GM23338 (cell line): ENCODE measurements at regions not wholly inside any gene's neighbourhood (a gene's known extent, or its start where the extent isn't known, plus 50 kb on each side); places are given as distances from the start of the nearest gene placed in this dataset.

Experiments
- ATAC-seq: fragments of 200-7000 bp; cut with Tn5 transposase; 3 replicates; pipeline ENCODE4 v1.9.1; 2020
- DNase-seq: peaks from one replicate; pipeline ENCODE4 v3.0.0-alpha.2; 2015; ENCODE audit warnings: low spot score
- H2AFZ ChIP-seq: fragments of 200-600 bp; sonication (generic); 2 replicates; pipeline ENCODE4 v1.8.0; 2016; ENCODE audit warnings: antibody characterized with exemption, mild to moderate bottlenecking, moderate library complexity
- H3F3A ChIP-seq: fragments of 200-600 bp; sonication (generic); replicated peaks from 2 replicates; pipeline ENCODE4 v1.8.0; 2017; ENCODE audit warnings: antibody characterized with exemption, mixed run types, low read depth
- H3K27ac ChIP-seq: fragments of 200-600 bp; sonication (generic); 2 replicates; pipeline ENCODE4 v1.6.1; 2016; ENCODE audit warnings: low read depth
- H3K27me3 ChIP-seq: fragments of 200-600 bp; sonication (generic); 2 replicates; pipeline ENCODE4 v1.8.0; 2016; ENCODE audit warnings: mild to moderate bottlenecking, mixed run types, moderate library complexity; ENCODE audit not compliant: insufficient read depth
- H3K36me3 ChIP-seq: fragments of 200-600 bp; sonication (generic); 2 replicates; pipeline ENCODE4 v1.8.0; 2016; ENCODE audit warnings: mild to moderate bottlenecking; ENCODE audit not compliant: insufficient read depth
- H3K4me1 ChIP-seq: fragments of 200-600 bp; sonication (generic); 2 replicates; pipeline ENCODE4 v1.8.0; 2016; ENCODE audit warnings: mild to moderate bottlenecking, moderate library complexity; ENCODE audit not compliant: insufficient read depth
- H3K4me2 ChIP-seq: fragments of 200-600 bp; sonication (generic); 2 replicates; pipeline ENCODE4 v1.7.1; 2017; ENCODE audit warnings: mixed run types
- H3K4me3 ChIP-seq: fragments of 200-600 bp; sonication (generic); 2 replicates; pipeline ENCODE4 v1.6.1; 2016; ENCODE audit warnings: mixed run types
- H3K79me2 ChIP-seq: fragments of 200-600 bp; sonication (generic); replicated peaks from 2 replicates; pipeline ENCODE4 v1.8.0; 2017; ENCODE audit warnings: mild to moderate bottlenecking; ENCODE audit not compliant: insufficient read depth
- H3K9me2 ChIP-seq: fragments of 200-600 bp; sonication (generic); 2 replicates; pipeline ENCODE4 v1.8.0; 2017; ENCODE audit not compliant: insufficient read depth
- H4K20me1 ChIP-seq: fragments of 200-600 bp; sonication (generic); replicated peaks from 2 replicates; pipeline ENCODE4 v1.8.0; 2017; ENCODE audit warnings: mild to moderate bottlenecking; ENCODE audit not compliant: insufficient read depth
- H3K27ac Mint-ChIP-seq: 2 replicates; pipeline ENCODE4 v1.8.0; 2020; ENCODE audit warnings: inconsistent platforms, mild to moderate bottlenecking, moderate library complexity, mixed read lengths
- H3K27me3 Mint-ChIP-seq: 3 replicates; pipeline ENCODE4 v1.8.0; 2022; ENCODE audit warnings: low read depth, mild to moderate bottlenecking, moderate library complexity, mixed read lengths, inconsistent platforms; ENCODE audit not compliant: insufficient read depth, poor library complexity
- H3K36me3 Mint-ChIP-seq: 3 replicates; pipeline ENCODE4 v1.8.0; 2021; ENCODE audit warnings: low read depth, mild to moderate bottlenecking, inconsistent platforms, moderate library complexity, mixed read lengths
- H3K4me1 Mint-ChIP-seq: 3 replicates; pipeline ENCODE4 v1.8.0; 2020; ENCODE audit warnings: mild to moderate bottlenecking, inconsistent platforms, mixed read lengths
- H3K4me3 Mint-ChIP-seq: 3 replicates; pipeline ENCODE4 v1.8.0; 2021; ENCODE audit warnings: moderate library complexity, mild to moderate bottlenecking, inconsistent platforms, mixed read lengths
- H3K9me3 Mint-ChIP-seq: 3 replicates; pipeline ENCODE4 v1.8.0; 2020; ENCODE audit warnings: moderate library complexity, mild to moderate bottlenecking, inconsistent platforms, mixed read lengths
- CREB1 ChIP-seq: fragments of 250-450 bp; sonication (Bioruptor Pico); IDR thresholded peaks from 2 replicates; pipeline ENCODE4 v1.5.0; 2020; ENCODE audit warnings: low read depth, mild to moderate bottlenecking, moderate library complexity
- ETS1 ChIP-seq: IDR thresholded peaks from 2 replicates; pipeline ENCODE4 v1.6.1; 2016; ENCODE audit warnings: antibody characterized with exemption
- EZH2 ChIP-seq: fragments of 200-600 bp; sonication (generic); IDR thresholded peaks from one replicate; pipeline ENCODE4 v1.8.0; 2017; ENCODE audit warnings: antibody characterized with exemption, mild to moderate bottlenecking, low read depth; ENCODE audit not compliant: unreplicated experiment
- JUNB ChIP-seq: IDR thresholded peaks from one replicate; pipeline ENCODE4 v1.6.1; 2016; ENCODE audit warnings: antibody characterized with exemption; ENCODE audit not compliant: unreplicated experiment
- NANOG ChIP-seq: IDR thresholded peaks from 2 replicates; pipeline ENCODE4 v1.6.1; 2016; ENCODE audit warnings: antibody characterized with exemption, borderline replicate concordance
- ZNF114 ChIP-seq: fragments of 250-450 bp; sonication (Bioruptor Pico); IDR thresholded peaks from 2 replicates; pipeline ENCODE4 v1.5.0; 2020; ENCODE audit warnings: mild to moderate bottlenecking, moderate library complexity
- ZNF331 ChIP-seq: fragments of 250-450 bp; sonication (Bioruptor Pico); IDR thresholded peaks from 2 replicates; pipeline ENCODE4 v1.5.0; 2020; ENCODE audit warnings: low read depth, mild to moderate bottlenecking, moderate library complexity
- TF ChIP-seq, protein P1 (sequence below), 2 experiments: fragments of 200-600 bp in 1 of 2; sonication (generic) in 1 of 2; conservative IDR thresholded peaks; 2 replicates each; pipeline versions ENCODE4 v1.5.1 to v1.6.1; 2016 to 2017; ENCODE audit warnings: antibody characterized with exemption in 2 of 2, low read depth in 2 of 2, mild to moderate bottlenecking in 2 of 2, moderate library complexity in 1 of 2
- TF ChIP-seq, protein P2 (sequence below): fragments of 250-450 bp; sonication (Bioruptor Pico); IDR thresholded peaks from 2 replicates; pipeline ENCODE4 v1.5.0; 2020; ENCODE audit warnings: mild to moderate bottlenecking, moderate library complexity

DNA sequence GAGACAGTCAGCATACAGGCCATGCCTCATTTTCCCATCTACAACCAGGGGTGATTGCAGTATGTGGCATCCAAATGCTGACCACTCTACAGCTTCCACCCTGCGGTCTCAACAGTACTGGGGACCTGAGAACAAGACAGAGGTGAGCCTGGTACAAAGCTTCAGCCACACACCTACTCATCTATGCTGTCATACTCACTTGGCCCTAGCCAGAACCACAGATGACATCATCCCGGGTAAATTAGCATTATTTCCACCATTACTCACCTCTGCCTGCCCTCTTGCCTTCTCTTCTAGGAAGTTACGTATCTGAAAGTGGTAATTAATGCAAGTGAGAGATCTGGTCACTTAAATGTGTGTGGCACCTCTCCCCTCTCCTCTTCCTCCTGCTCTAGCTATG lies 208.2 kb upstream of the ARL4C start:
- TF ChIP-seq ZNF114 (CRISPR knock-in tag) (no peak), EZH2 (no peak)
- H3K27me3 Mint-ChIP-seq: peaks cover 15% of the 10 kb centered on the region
- no peak for DNase-seq
- H3K79me2 ChIP-seq: no peaks in the 10 kb centered on the region
- no peak for ATAC-seq
- H3K4me1 Mint-ChIP-seq: peaks cover 25% of the 10 kb centered on the region
- peaks cover 11% of the 10 kb centered on the region for H3K27me3 ChIP-seq
- H3K9me2 ChIP-seq: no peaks in the 10 kb centered on the region
- no peaks in the 10 kb centered on the region; the same call in 2 of the 3 replicates for H3K36me3 Mint-ChIP-seq
- H3K4me1 ChIP-seq: peaks cover 28% of the 10 kb centered on the region
- no peak overlapping the region for H3K27ac ChIP-seq
- H3K4me3 ChIP-seq: no peak overlapping the region
- H3K9me3 Mint-ChIP-seq: peaks cover 3% of the 10 kb centered on the region
- no peaks in the 10 kb centered on the region for H3K36me3 ChIP-seq
- H3K4me3 Mint-ChIP-seq: no peak overlapping the region
- H3F3A ChIP-seq: no peaks in the 10 kb centered on the region
- no peaks in the 10 kb centered on the region for H4K20me1 ChIP-seq
- H3K27ac Mint-ChIP-seq: no peak overlapping the region
- H2AFZ ChIP-seq: peak overlapping the region; percentile 63; the same call in 1 of the 2 replicates
- H3K4me2 ChIP-seq: no peak overlapping the region

DNA sequence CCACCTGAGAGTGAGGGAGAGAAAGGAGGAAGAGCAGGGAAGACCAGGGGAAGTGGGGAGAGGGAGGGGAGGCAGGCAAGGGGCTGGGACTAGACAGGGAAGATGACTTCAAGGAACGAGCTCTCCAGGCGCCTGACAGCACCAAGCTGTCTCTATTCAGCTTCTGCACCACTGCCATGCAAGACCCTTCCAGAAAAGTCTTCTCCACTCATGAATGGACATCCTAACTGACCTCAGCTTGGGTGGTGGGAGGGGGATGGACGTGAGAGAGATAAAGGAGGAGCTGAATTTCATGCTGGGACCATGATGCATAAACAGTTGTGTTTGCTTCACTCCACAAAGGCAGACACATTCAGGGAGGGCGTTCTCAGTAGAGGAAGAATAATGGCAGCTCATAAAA lies 206.4 kb upstream of the ARL4C start:
- Histone ChIP-seq H3K4me2 (no peak overlapping the region), H3K79me2 (no peaks in the 10 kb centered on the region), H3K4me1 (peaks cover 15% of the 10 kb centered on the region), H3K27ac (no peak overlapping the region), H3F3A (no peaks in the 10 kb centered on the region), H3K4me3 (no peak overlapping the region), H3K27me3 (no peaks in the 10 kb centered on the region), H3K9me2 (0 out of 2 replicates have a peak, but pooled peaks cover 4% of the 10 kb centered on the region), H3K36me3 (peaks cover 4% of the 10 kb centered on the region; the same call in 1 of the 2 replicates), H2AFZ (no peak overlapping the region), H4K20me1 (no peaks in the 10 kb centered on the region)
- ATAC-seq (no peak), DNase-seq (no peak)
- no peak overlapping the region for H3K27ac Mint-ChIP-seq
- peaks cover 11% of the 10 kb centered on the region for H3K4me1 Mint-ChIP-seq
- H3K36me3 Mint-ChIP-seq: peaks cover 3% of the 10 kb centered on the region; the same call in 2 of the 3 replicates
- peaks cover 6% of the 10 kb centered on the region for H3K27me3 Mint-ChIP-seq
- peaks cover 12% of the 10 kb centered on the region for H3K9me3 Mint-ChIP-seq
- H3K4me3 Mint-ChIP-seq: no peak overlapping the region
- TF ChIP-seq, protein P1, sequence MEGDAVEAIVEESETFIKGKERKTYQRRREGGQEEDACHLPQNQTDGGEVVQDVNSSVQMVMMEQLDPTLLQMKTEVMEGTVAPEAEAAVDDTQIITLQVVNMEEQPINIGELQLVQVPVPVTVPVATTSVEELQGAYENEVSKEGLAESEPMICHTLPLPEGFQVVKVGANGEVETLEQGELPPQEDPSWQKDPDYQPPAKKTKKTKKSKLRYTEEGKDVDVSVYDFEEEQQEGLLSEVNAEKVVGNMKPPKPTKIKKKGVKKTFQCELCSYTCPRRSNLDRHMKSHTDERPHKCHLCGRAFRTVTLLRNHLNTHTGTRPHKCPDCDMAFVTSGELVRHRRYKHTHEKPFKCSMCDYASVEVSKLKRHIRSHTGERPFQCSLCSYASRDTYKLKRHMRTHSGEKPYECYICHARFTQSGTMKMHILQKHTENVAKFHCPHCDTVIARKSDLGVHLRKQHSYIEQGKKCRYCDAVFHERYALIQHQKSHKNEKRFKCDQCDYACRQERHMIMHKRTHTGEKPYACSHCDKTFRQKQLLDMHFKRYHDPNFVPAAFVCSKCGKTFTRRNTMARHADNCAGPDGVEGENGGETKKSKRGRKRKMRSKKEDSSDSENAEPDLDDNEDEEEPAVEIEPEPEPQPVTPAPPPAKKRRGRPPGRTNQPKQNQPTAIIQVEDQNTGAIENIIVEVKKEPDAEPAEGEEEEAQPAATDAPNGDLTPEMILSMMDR (conservative IDR thresholded peaks at IDR 0.05; ENCODE audit: low read depth in 2 of 2): no peak
- TF ChIP-seq ZNF114 (CRISPR knock-in tag) (no peak), ZNF331 (no peak), JUNB (no peak), CREB1 (CRISPR knock-in tag) (no peak), EZH2 (no peak), NANOG (no peak), ETS1 (no peak)
- TF ChIP-seq, protein P2, sequence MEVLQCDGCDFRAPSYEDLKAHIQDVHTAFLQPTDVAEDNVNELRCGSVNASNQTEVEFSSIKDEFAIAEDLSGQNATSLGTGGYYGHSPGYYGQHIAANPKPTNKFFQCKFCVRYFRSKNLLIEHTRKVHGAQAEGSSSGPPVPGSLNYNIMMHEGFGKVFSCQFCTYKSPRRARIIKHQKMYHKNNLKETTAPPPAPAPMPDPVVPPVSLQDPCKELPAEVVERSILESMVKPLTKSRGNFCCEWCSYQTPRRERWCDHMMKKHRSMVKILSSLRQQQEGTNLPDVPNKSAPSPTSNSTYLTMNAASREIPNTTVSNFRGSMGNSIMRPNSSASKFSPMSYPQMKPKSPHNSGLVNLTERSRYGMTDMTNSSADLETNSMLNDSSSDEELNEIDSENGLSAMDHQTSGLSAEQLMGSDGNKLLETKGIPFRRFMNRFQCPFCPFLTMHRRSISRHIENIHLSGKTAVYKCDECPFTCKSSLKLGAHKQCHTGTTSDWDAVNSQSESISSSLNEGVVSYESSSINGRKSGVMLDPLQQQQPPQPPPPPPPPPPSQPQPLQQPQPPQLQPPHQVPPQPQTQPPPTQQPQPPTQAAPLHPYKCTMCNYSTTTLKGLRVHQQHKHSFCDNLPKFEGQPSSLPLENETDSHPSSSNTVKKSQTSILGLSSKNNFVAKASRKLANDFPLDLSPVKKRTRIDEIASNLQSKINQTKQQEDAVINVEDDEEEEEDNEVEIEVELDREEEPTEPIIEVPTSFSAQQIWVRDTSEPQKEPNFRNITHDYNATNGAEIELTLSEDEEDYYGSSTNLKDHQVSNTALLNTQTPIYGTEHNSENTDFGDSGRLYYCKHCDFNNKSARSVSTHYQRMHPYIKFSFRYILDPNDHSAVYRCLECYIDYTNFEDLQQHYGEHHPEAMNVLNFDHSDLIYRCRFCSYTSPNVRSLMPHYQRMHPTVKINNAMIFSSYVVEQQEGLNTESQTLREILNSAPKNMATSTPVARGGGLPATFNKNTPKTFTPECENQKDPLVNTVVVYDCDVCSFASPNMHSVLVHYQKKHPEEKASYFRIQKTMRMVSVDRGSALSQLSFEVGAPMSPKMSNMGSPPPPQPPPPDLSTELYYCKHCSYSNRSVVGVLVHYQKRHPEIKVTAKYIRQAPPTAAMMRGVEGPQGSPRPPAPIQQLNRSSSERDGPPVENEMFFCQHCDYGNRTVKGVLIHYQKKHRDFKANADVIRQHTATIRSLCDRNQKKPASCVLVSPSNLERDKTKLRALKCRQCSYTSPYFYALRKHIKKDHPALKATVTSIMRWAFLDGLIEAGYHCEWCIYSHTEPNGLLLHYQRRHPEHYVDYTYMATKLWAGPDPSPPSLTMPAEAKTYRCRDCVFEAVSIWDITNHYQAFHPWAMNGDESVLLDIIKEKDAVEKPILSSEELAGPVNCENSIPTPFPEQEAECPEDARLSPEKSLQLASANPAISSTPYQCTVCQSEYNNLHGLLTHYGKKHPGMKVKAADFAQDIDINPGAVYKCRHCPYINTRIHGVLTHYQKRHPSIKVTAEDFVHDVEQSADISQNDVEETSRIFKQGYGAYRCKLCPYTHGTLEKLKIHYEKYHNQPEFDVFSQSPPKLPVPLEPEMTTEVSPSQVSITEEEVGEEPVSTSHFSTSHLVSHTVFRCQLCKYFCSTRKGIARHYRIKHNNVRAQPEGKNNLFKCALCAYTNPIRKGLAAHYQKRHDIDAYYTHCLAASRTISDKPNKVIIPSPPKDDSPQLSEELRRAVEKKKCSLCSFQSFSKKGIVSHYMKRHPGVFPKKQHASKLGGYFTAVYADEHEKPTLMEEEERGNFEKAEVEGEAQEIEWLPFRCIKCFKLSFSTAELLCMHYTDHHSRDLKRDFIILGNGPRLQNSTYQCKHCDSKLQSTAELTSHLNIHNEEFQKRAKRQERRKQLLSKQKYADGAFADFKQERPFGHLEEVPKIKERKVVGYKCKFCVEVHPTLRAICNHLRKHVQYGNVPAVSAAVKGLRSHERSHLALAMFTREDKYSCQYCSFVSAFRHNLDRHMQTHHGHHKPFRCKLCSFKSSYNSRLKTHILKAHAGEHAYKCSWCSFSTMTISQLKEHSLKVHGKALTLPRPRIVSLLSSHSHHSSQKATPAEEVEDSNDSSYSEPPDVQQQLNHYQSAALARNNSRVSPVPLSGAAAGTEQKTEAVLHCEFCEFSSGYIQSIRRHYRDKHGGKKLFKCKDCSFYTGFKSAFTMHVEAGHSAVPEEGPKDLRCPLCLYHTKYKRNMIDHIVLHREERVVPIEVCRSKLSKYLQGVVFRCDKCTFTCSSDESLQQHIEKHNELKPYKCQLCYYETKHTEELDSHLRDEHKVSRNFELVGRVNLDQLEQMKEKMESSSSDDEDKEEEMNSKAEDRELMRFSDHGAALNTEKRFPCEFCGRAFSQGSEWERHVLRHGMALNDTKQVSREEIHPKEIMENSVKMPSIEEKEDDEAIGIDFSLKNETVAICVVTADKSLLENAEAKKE (CRISPR knock-in tag): no peak
